Ishikawa (cell line): ENCODE measurements at regions not wholly inside any gene's neighbourhood (a gene's known extent, or its start where the extent isn't known, plus 50 kb on each side); places are given as distances from the start of the nearest gene placed in this dataset.

Source experiments
- CEBPB ChIP-seq: IDR thresholded peaks from 2 replicates; pipeline ENCODE4 v1.6.1; 2012
- CREB1 ChIP-seq: IDR thresholded peaks from 2 replicates; pipeline ENCODE4 v1.6.1; 2012; ENCODE audit warnings: low read depth
- EGR1 ChIP-seq: IDR thresholded peaks from 2 replicates; pipeline ENCODE4 v1.6.1; 2012
- EP300 ChIP-seq: IDR thresholded peaks from 2 replicates; pipeline ENCODE4 v1.6.1; 2012; ENCODE audit warnings: borderline replicate concordance
- FOXM1 ChIP-seq: IDR thresholded peaks from 2 replicates; pipeline ENCODE4 v1.6.1; 2012; ENCODE audit warnings: low read depth, borderline replicate concordance
- NFIC ChIP-seq: IDR thresholded peaks from 2 replicates; pipeline ENCODE4 v1.6.1; 2012
- RAD21 ChIP-seq: IDR thresholded peaks from 2 replicates; pipeline ENCODE4 v1.6.1; 2012; ENCODE audit warnings: low read depth
- REST ChIP-seq: IDR thresholded peaks from 2 replicates; pipeline ENCODE4 v1.6.1; 2012; ENCODE audit warnings: low read depth, mild to moderate bottlenecking
- TAF1 ChIP-seq: IDR thresholded peaks from 2 replicates; pipeline ENCODE4 v1.6.1; 2012; ENCODE audit warnings: low read depth, mild to moderate bottlenecking
- TCF12 ChIP-seq: IDR thresholded peaks from 2 replicates; pipeline ENCODE4 v1.6.1; 2012; ENCODE audit warnings: low read depth
- TEAD4 ChIP-seq: IDR thresholded peaks from 2 replicates; pipeline ENCODE4 v1.6.1; 2012
- USF1 ChIP-seq: IDR thresholded peaks from 2 replicates; pipeline ENCODE4 v1.6.1; 2012
- YY1 ChIP-seq: IDR thresholded peaks from 2 replicates; pipeline ENCODE4 v1.6.1; 2012; ENCODE audit warnings: low read depth
- ZBTB7A ChIP-seq: IDR thresholded peaks from 2 replicates; pipeline ENCODE4 v1.6.1; 2012; ENCODE audit warnings: low read depth
- TF ChIP-seq, protein P1 (sequence below): IDR thresholded peaks from 2 replicates; pipeline ENCODE4 v1.6.1; 2012

GRCh38 chr7:98548971-98549370 lies 68.1 kb upstream of the NPTX2 start:
- TF ChIP-seq EGR1 (no peak), USF1 (no peak), CEBPB (no peak), FOXM1 (no peak), TEAD4 (no peak), CREB1 (no peak), EP300 (no peak), TAF1 (no peak), ZBTB7A (no peak), TCF12 (no peak), REST (no peak), RAD21 (no peak), YY1 (no peak), NFIC (no peak)
- TF ChIP-seq, protein P1, sequence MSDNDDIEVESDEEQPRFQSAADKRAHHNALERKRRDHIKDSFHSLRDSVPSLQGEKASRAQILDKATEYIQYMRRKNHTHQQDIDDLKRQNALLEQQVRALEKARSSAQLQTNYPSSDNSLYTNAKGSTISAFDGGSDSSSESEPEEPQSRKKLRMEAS, result no peak

DNA sequence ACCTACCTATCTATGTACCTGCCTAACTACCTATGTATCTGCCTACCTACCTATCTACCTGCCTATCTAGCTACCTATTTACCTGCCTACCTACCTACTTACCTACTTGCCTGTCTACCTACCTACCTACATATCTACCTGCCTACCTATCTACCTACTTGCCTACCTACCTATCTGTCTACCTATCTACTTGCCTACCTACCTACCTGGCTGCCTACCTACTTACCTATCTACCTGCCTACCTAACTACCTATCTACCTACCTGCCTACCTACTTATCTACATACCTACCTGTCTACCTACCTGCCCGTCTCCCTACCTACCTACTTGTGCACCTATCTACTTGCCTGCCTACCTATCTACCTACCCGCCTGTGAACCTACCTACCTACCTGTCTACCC lies 68.7 kb upstream of the NPTX2 start:
- TF ChIP-seq TCF12, result no peak
- TF ChIP-seq CEBPB, result no peak
- TF ChIP-seq NFIC, result no peak
- TF ChIP-seq TEAD4, result no peak
- no peak for TF ChIP-seq RAD21
- no peak for TF ChIP-seq FOXM1
- no peak for TF ChIP-seq EGR1
- TF ChIP-seq, protein P1, result no peak
- TF ChIP-seq REST, result no peak
- no peak for TF ChIP-seq USF1
- TF ChIP-seq ZBTB7A, result no peak
- no peak for TF ChIP-seq EP300
- TF ChIP-seq TAF1, result no peak
- TF ChIP-seq CREB1, result no peak
- no peak for TF ChIP-seq YY1

DNA sequence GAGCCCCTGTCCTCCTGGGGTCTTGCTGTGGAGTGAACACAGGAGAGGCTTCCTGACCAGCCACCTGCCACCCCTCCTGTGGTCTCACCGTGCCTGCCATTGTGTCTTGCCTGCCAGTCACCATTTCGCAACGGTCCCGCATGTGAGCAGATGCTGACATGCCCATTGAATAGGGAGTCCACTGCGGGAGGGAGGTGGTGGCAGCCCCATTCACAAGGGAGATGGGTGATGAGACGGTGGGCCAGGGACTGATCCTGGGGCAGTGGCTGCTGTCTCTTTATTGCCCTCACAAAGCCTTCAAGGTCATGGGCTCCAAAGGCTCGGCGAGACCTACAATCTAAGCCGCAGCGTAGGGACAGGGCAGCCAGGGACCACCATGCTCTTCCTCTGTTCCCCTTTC lies 76.0 kb upstream of the NPTX2 start:
- TF ChIP-seq YY1 (no peak), EGR1 (no peak), REST (no peak), ZBTB7A (no peak), TEAD4 (no peak), TAF1 (no peak), FOXM1 (no peak), RAD21 (no peak), USF1 (no peak), EP300 (no peak), CREB1 (no peak), TCF12 (no peak), CEBPB (no peak), NFIC (no peak)
- TF ChIP-seq, protein P1, result no peak
